Fibroblast of lung (primary cell): ENCODE measurements at regions not wholly inside any gene's neighbourhood (a gene's known extent, or its start where the extent isn't known, plus 50 kb on each side); places are given as distances from the start of the nearest gene placed in this dataset.

ENCODE experiments used
- CTCF ChIP-seq, 2 donors: IDR thresholded peaks in 1 of 2; conservative IDR thresholded peaks in 1 of 2; 1 replicate in 1 of 2; 2 replicates in 1 of 2; pipeline ENCODE4 v1.5.1; 2011 to 2012; ENCODE audit warnings: low read length in 2 of 2, control low read depth in 1 of 2, inconsistent platforms in 1 of 2, low read depth in 1 of 2, mild to moderate bottlenecking in 1 of 2
- EZH2 ChIP-seq: IDR thresholded peaks from 2 replicates; pipeline ENCODE4 v1.5.1; 2012; ENCODE audit warnings: low read length, control low read depth, mild to moderate bottlenecking; ENCODE audit errors: missing control alignments

DNA sequence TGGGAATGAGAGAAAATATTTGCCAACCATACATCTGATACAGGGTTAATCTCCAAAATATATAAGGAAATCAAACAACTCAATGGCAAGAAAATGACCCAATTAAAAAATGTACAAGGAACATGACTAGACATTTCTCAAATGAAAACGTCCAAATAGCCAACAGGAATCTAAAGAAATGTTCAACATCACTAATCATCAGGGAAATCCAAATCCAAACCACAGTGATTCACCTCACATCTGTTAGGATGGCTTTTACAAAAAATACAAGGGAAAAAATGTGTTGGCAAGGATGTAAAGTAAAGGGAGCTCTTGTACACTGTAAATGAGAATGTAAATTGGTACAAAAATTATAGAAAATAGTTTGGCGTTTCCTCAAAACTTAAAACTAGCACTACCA is 54.7 kb upstream of the ZRANB2 start:
- no peak for TF ChIP-seq EZH2
- TF ChIP-seq CTCF (conservative IDR thresholded peaks at IDR 0.05 in 1 of 2, IDR thresholded peaks at IDR 0.05 in 1 of 2; ENCODE audit: low read depth in 1 of 2, low read length in 2 of 2), result no peak
